H9 (cell line): ENCODE measurements at regions not wholly inside any gene's neighbourhood (a gene's known extent, or its start where the extent isn't known, plus 50 kb on each side); places are given as distances from the start of the nearest gene placed in this dataset.

Experiments used
- DNase-seq: peaks from one replicate; pipeline ENCODE4 v3.0.0-alpha.2; 2017
- H2AFZ ChIP-seq: one replicate; pipeline ENCODE4 v1.6.1; 2013; ENCODE audit warnings: mild to moderate bottlenecking, low read length, control low read depth, moderate library complexity
- H2AK5ac ChIP-seq: 2 replicates; pipeline ENCODE4 v1.6.1; 2013; ENCODE audit warnings: low read length, control low read depth, mixed read lengths; ENCODE audit not compliant: insufficient read length
- H2BK120ac ChIP-seq: one replicate; pipeline ENCODE4 v1.6.1; 2013; ENCODE audit warnings: low read depth, mild to moderate bottlenecking, low read length, control low read depth, inconsistent platforms; ENCODE audit not compliant: poor library complexity, severe bottlenecking
- H2BK12ac ChIP-seq: 2 replicates; pipeline ENCODE4 v1.6.1; 2013; ENCODE audit warnings: low read length, control low read depth, mixed read lengths, low read depth; ENCODE audit not compliant: insufficient read length
- H2BK15ac ChIP-seq: 2 replicates; pipeline ENCODE4 v1.6.1; 2013; ENCODE audit warnings: low read depth, low read length, control low read depth
- H2BK20ac ChIP-seq: one replicate; pipeline ENCODE4 v1.6.1; 2013; ENCODE audit warnings: low read depth, mild to moderate bottlenecking, low read length, control low read depth, inconsistent platforms; ENCODE audit not compliant: poor library complexity, severe bottlenecking
- H2BK5ac ChIP-seq: 2 replicates; pipeline ENCODE4 v1.6.1; 2013; ENCODE audit warnings: low read length, control low read depth, mixed read lengths; ENCODE audit not compliant: insufficient read length
- H3K14ac ChIP-seq: 2 replicates; pipeline ENCODE4 v1.6.1; 2013; ENCODE audit warnings: low read length, control low read depth; ENCODE audit not compliant: insufficient read depth
- H3K18ac ChIP-seq: 2 replicates; pipeline ENCODE4 v1.6.1; 2013; ENCODE audit warnings: low read depth, mild to moderate bottlenecking, mixed read lengths, low read length, control low read depth; ENCODE audit not compliant: insufficient read length
- H3K23ac ChIP-seq: 2 replicates; pipeline ENCODE4 v1.6.1; 2013; ENCODE audit warnings: low read length, control low read depth, mixed read lengths, low read depth; ENCODE audit not compliant: insufficient read length
- H3K23me2 ChIP-seq: 2 replicates; pipeline ENCODE4 v1.6.1; 2013; ENCODE audit warnings: low read depth, mild to moderate bottlenecking, mixed read lengths, low read length, control low read depth; ENCODE audit not compliant: insufficient read length, poor library complexity, severe bottlenecking
- H3K27ac ChIP-seq: 2 replicates; pipeline ENCODE4 v1.5.1; 2013; ENCODE audit warnings: low read length, control low read depth, mixed read lengths, low read depth; ENCODE audit not compliant: insufficient read length
- H3K27me3 ChIP-seq: 2 replicates; pipeline ENCODE4 v1.6.1; 2013; ENCODE audit warnings: low read length, control low read depth, inconsistent platforms; ENCODE audit not compliant: insufficient read depth
- H3K4ac ChIP-seq: 2 replicates; pipeline ENCODE4 v1.6.1; 2013; ENCODE audit warnings: low read depth, mild to moderate bottlenecking, control low read depth, inconsistent platforms, low read length, moderate library complexity
- H3K4me1 ChIP-seq: 2 replicates; pipeline ENCODE4 v1.6.1; 2013; ENCODE audit warnings: low read length, control low read depth, inconsistent platforms; ENCODE audit not compliant: insufficient read depth
- H3K4me2 ChIP-seq: 2 replicates; pipeline ENCODE4 v1.6.1; 2013; ENCODE audit warnings: low read length, control low read depth, mixed read lengths; ENCODE audit not compliant: insufficient read length, insufficient read depth
- H3K56ac ChIP-seq: 2 replicates; pipeline ENCODE4 v1.6.1; 2013; ENCODE audit warnings: low read depth, mild to moderate bottlenecking, mixed read lengths, low read length, control low read depth; ENCODE audit not compliant: insufficient read length
- H3K79me1 ChIP-seq: 2 replicates; pipeline ENCODE4 v1.6.1; 2013; ENCODE audit warnings: low read depth, mild to moderate bottlenecking, moderate library complexity, low read length, control low read depth, inconsistent platforms; ENCODE audit not compliant: insufficient read depth, poor library complexity, severe bottlenecking
- H3K79me2 ChIP-seq: 2 replicates; pipeline ENCODE4 v1.6.1; 2013; ENCODE audit warnings: low read length, control low read depth, inconsistent platforms; ENCODE audit not compliant: insufficient read depth
- H3K9ac ChIP-seq: 2 replicates; pipeline ENCODE4 v1.6.1; 2013; ENCODE audit warnings: low read length, control low read depth, mixed read lengths; ENCODE audit not compliant: insufficient read length; ENCODE audit errors: extremely low read depth
- H3K9me3 ChIP-seq: one replicate; pipeline ENCODE4 v1.6.1; 2013; ENCODE audit warnings: low read depth, low read length, inconsistent platforms; ENCODE audit not compliant: control insufficient read depth
- H3T11ph ChIP-seq: one replicate; pipeline ENCODE4 v1.6.1; 2013; ENCODE audit warnings: mild to moderate bottlenecking, low read length, control low read depth, inconsistent platforms
- H4K20me1 ChIP-seq: one replicate; pipeline ENCODE4 v1.6.1; 2013; ENCODE audit not compliant: control insufficient read depth, insufficient read length, insufficient read depth
- H4K5ac ChIP-seq: 2 replicates; pipeline ENCODE4 v1.6.1; 2013; ENCODE audit warnings: low read depth, mild to moderate bottlenecking, mixed read lengths, low read length, control low read depth; ENCODE audit not compliant: insufficient read length
- H4K8ac ChIP-seq: replicated peaks from 2 replicates; pipeline ENCODE4 v1.6.1; 2013; ENCODE audit warnings: low read length, control low read depth, mixed read lengths, low read depth; ENCODE audit not compliant: insufficient read length
- H4K91ac ChIP-seq: 2 replicates; pipeline ENCODE4 v1.6.1; 2013; ENCODE audit warnings: low read depth, mild to moderate bottlenecking, moderate library complexity, mixed read lengths, low read length, control low read depth; ENCODE audit not compliant: insufficient read length
- H3K27ac Mint-ChIP-seq, 3 experiments: 2 replicates in 2 of 3; 3 replicates in 1 of 3; pipeline ENCODE4 v1.8.0; 2020 to 2021; ENCODE audit warnings: mixed read lengths in 3 of 3, mild to moderate bottlenecking in 1 of 3, moderate library complexity in 1 of 3
- H3K27me3 Mint-ChIP-seq: 2 replicates; pipeline ENCODE4 v1.8.0; 2021; ENCODE audit warnings: low read depth, mild to moderate bottlenecking, moderate library complexity, mixed read lengths
- H3K36me3 Mint-ChIP-seq, 3 experiments: 2 replicates in 2 of 3; 3 replicates in 1 of 3; pipeline ENCODE4 v1.8.0; 2020 to 2021; ENCODE audit warnings: low read depth in 3 of 3, mixed read lengths in 3 of 3; ENCODE audit not compliant: insufficient read depth in 1 of 3
- H3K4me1 Mint-ChIP-seq, 2 experiments: 2 replicates each; pipeline ENCODE4 v1.8.0; 2020; ENCODE audit warnings: mixed read lengths in 2 of 2
- H3K4me3 Mint-ChIP-seq, 2 experiments: 2 replicates in 1 of 2; 3 replicates in 1 of 2; pipeline ENCODE4 v1.8.0; 2020 to 2021; ENCODE audit warnings: mild to moderate bottlenecking in 2 of 2, mixed read lengths in 2 of 2, moderate library complexity in 1 of 2
- H3K9me3 Mint-ChIP-seq, 2 experiments: 2 replicates in 1 of 2; 3 replicates in 1 of 2; pipeline ENCODE4 v1.8.0; 2020; ENCODE audit warnings: mild to moderate bottlenecking in 2 of 2, mixed read lengths in 2 of 2, moderate library complexity in 1 of 2
- WGBS: extraction: QIAGEN DNeasy Blood & Tissue Kit; methylation state at CpG from one replicate; pipeline ENCODE4 v1.1.7; 2013; ENCODE audit warnings: missing lambda C conversion rate, low lambda C conversion rate, mixed read lengths; ENCODE audit not compliant: insufficient read length; ENCODE audit errors: extremely low coverage; 5-methylcytosine and 5-hydroxymethylcytosine counted together
- TF ChIP-seq, protein P1 (sequence below): fragments of 200-600 bp; sonication (generic); conservative IDR thresholded peaks from 3 replicates; pipeline ENCODE4 v1.8.0; 2021; ENCODE audit warnings: antibody characterized with exemption, mild to moderate bottlenecking

- Histone ChIP-seq H3K79me1 (no peaks in the 10 kb centered on the region), H3K4me2 (no peak overlapping the region), H4K91ac (no peak overlapping the region), H3K4ac (no peak overlapping the region), H2BK20ac (no peak overlapping the region), H2BK5ac (no peak overlapping the region), H2AFZ (no peak overlapping the region), H3K4me1 (peaks cover 15% of the 10 kb centered on the region; the same call in 1 of the 2 replicates), H2BK15ac (no peak overlapping the region), H3K27me3 (no peaks in the 10 kb centered on the region), H3K9me3 (no peaks in the 10 kb centered on the region), H3K56ac (no peak overlapping the region), H3K9ac (no peak overlapping the region), H3K23me2 (peaks cover 4% of the 10 kb centered on the region), H3K27ac (no peak overlapping the region), H2BK12ac (no peak overlapping the region), H3K14ac (no peak overlapping the region), H3K18ac (no peak overlapping the region), H3T11ph (no peak overlapping the region), H2AK5ac (no peak overlapping the region), H3K23ac (no peak overlapping the region), H4K8ac (no peak overlapping the region), H4K20me1 (no peaks in the 10 kb centered on the region), H4K5ac (no peak overlapping the region), H2BK120ac (no peak overlapping the region), H3K79me2 (no peaks in the 10 kb centered on the region)
- Mint-ChIP-seq H3K27me3 (peaks cover 12% of the 10 kb centered on the region), H3K9me3 (peaks cover 0 to 2% of the 10 kb centered on the region in 2 experiments; a peak in 1 of 5 replicates), H3K4me1 (peaks cover 33 to 40% of the 10 kb centered on the region in 2 experiments), H3K36me3 (peaks cover 0 to 2% (median 0%) of the 10 kb centered on the region in 3 experiments; a peak in 1 of 7 replicates), H3K4me3 (no peak overlapping the region), H3K27ac (no peak overlapping the region)
- DNase-seq, result no peak
- TF ChIP-seq, protein P1, sequence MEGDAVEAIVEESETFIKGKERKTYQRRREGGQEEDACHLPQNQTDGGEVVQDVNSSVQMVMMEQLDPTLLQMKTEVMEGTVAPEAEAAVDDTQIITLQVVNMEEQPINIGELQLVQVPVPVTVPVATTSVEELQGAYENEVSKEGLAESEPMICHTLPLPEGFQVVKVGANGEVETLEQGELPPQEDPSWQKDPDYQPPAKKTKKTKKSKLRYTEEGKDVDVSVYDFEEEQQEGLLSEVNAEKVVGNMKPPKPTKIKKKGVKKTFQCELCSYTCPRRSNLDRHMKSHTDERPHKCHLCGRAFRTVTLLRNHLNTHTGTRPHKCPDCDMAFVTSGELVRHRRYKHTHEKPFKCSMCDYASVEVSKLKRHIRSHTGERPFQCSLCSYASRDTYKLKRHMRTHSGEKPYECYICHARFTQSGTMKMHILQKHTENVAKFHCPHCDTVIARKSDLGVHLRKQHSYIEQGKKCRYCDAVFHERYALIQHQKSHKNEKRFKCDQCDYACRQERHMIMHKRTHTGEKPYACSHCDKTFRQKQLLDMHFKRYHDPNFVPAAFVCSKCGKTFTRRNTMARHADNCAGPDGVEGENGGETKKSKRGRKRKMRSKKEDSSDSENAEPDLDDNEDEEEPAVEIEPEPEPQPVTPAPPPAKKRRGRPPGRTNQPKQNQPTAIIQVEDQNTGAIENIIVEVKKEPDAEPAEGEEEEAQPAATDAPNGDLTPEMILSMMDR, result no peak
- no CpG with 5 or more reads among the region's 4 CpGs for WGBS
Measured at GRCh38 chr9:131803758-131804411, 64.0 kb upstream of the RAPGEF1 start.
